ENCODE measurements at regions not wholly inside any gene's neighbourhood (a gene's known extent, or its start where the extent isn't known, plus 50 kb on each side); places are given as distances from the start of the nearest gene placed in this dataset.

DNA sequence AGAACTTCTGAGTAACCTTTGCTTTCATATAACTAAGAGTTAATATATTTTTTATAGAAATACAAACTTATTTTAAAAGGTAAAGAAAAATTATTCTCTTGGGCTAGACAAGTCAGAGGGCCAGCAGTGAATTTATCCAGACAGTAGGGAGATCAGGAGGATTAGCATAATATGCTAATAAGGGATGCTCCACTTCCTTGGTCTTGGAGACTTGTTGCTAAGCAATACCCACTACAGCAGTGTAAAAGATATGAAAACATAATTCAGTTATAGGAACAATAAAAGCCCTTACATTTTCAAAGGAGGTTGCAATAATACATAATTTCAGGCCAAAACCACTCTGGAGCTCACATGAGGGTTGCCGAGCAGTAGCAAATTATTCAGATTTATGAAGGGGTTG is 615.6 kb downstream of the KCNH5 start:
- Histone ChIP-seq H3K18ac (ENCODE audit: low read depth, low read length) (no peak overlapping the region), H3K9me3 (ENCODE audit: control insufficient read depth, insufficient read depth, low read length) (peaks cover 14% of the 10 kb centered on the region), H3K14ac (replicated peaks; ENCODE audit: low read depth, low read length) (no peak overlapping the region), H3K27me3 (ENCODE audit: control insufficient read depth, insufficient read depth, low read length) (no peaks in the 10 kb centered on the region), H3K36me3 (ENCODE audit: control insufficient read depth, insufficient read depth, low read length) (no peaks in the 10 kb centered on the region), H3K4me2 (ENCODE audit: low read depth, low read length) (no peak overlapping the region), H3K9ac (ENCODE audit: low read depth, low read length) (no peak overlapping the region), H4K20me1 (ENCODE audit: insufficient read depth, low read length) (no peaks in the 10 kb centered on the region), H2BK5ac (ENCODE audit: low read depth, low read length, poor library complexity, severe bottlenecking) (no peak overlapping the region), H3K9me1 (ENCODE audit: insufficient read depth, low read length) (no peaks in the 10 kb centered on the region), H4K91ac (ENCODE audit: insufficient read depth, low read depth, low read length) (no peak overlapping the region), H3K79me1 (ENCODE audit: low read depth in 1 of 2, low read length in 2 of 2) (no peaks in the 10 kb centered on the region), H2BK120ac (ENCODE audit: low read depth, low read length) (no peak overlapping the region), H2BK20ac (ENCODE audit: low read depth, low read length) (no peak overlapping the region), H3K4me3 (ENCODE audit: insufficient read depth, low read depth, low read length) (no peak overlapping the region), H4K5ac (ENCODE audit: low read depth, low read length) (no peak overlapping the region), H3K56ac (ENCODE audit: extremely low read depth, insufficient read depth, low read length) (no peak overlapping the region), H3K4ac (ENCODE audit: low read depth, low read length) (no peak overlapping the region), H4K8ac (ENCODE audit: low read depth in 2 of 2, low read length in 2 of 2) (no peak overlapping the region), H2AK5ac (ENCODE audit: low read depth, low read length) (no peak overlapping the region), H2BK15ac (ENCODE audit: low read depth, low read length) (no peak overlapping the region), H3K23ac (ENCODE audit: low read depth, low read length) (no peak overlapping the region), H2AK9ac (replicated peaks; ENCODE audit: low read depth, low read length, poor library complexity) (no peak overlapping the region), H3K27ac (ENCODE audit: insufficient read depth, low read length) (no peak overlapping the region), H2AFZ (replicated peaks; ENCODE audit: low read length, poor library complexity) (no peak overlapping the region), H3K4me1 (ENCODE audit: control insufficient read depth, insufficient read depth, low read length) (peaks cover 6% of the 10 kb centered on the region; the same call in 1 of the 2 replicates)
- no CpG with 5 or more reads among the region's 1 CpG for WGBS, 2 experiments (ENCODE audit: extremely low coverage in 2 of 2, insufficient read length in 1 of 2)
- in situ Hi-C loops (cut with MboI; ENCODE audit: low sequenced_read_pairs), result no loop called here
- no peak for ATAC-seq (ENCODE audit: low read depth)
- ChIA-PET CTCF (no interaction called here), POLR2A (ENCODE audit: unreplicated experiment) (no interaction called here)
- dilution Hi-C loops (cut with HindIII; ENCODE audit: low sequenced_read_pairs, unreplicated experiment), result no loop called here
- intact Hi-C loops (cut with micrococcal nuclease), result no loop called here
- TF ChIP-seq NFE2L2 (IDR thresholded peaks at IDR 0.05; ENCODE audit: low read depth, low read length) (no peak), USF2 (IDR thresholded peaks at IDR 0.05; ENCODE audit: low read depth, low read length) (no peak), RCOR1 (IDR thresholded peaks at IDR 0.05; ENCODE audit: insufficient replicate concordance, low read length) (no peak), CTCF (conservative IDR thresholded peaks at IDR 0.05; ENCODE audit: low read depth, low read length) (no peak), MXI1 (IDR thresholded peaks at IDR 0.05; ENCODE audit: borderline replicate concordance, low read depth, low read length) (no peak), ELK1 (IDR thresholded peaks at IDR 0.05; ENCODE audit: borderline replicate concordance, low read depth, low read length) (no peak), POLR2A (IDR thresholded peaks at IDR 0.05; ENCODE audit: low read depth, low read length) (no peak), MAZ (IDR thresholded peaks at IDR 0.05; ENCODE audit: borderline replicate concordance, low read depth, low read length) (no peak), BHLHE40 (IDR thresholded peaks at IDR 0.05; ENCODE audit: low read depth, low read length) (no peak), RFX5 (IDR thresholded peaks at IDR 0.05; ENCODE audit: low read depth, low read length) (no peak), CHD1 (IDR thresholded peaks at IDR 0.05; ENCODE audit: low read depth, low read length) (no peak), RAD21 (IDR thresholded peaks at IDR 0.05; ENCODE audit: low read length) (no peak), CEBPB (IDR thresholded peaks at IDR 0.05; ENCODE audit: low read depth, low read length) (no peak), MAFK (IDR thresholded peaks at IDR 0.05; ENCODE audit: low read depth, low read length) (no peak), FOS (IDR thresholded peaks at IDR 0.05; ENCODE audit: low read depth, low read length) (no peak), SMC3 (IDR thresholded peaks at IDR 0.05; ENCODE audit: low read depth, low read length) (no peak)
- DNase-seq, result no peak
- BruUV-seq (replicated peaks), result no TSS peak

Data from IMR-90 (cell line).